G401 (cell line): ENCODE measurements at regions not wholly inside any gene's neighbourhood (a gene's known extent, or its start where the extent isn't known, plus 50 kb on each side); places are given as distances from the start of the nearest gene placed in this dataset.

Experiments
- DNase-seq: peaks from one replicate; pipeline ENCODE4 v3.0.0-alpha.2; 2015; ENCODE audit warnings: low spot score
- in situ Hi-C: cut with HindIII; loops from 2 replicates; pipeline ENCODE4 v1.10.0; 2016; ENCODE audit warnings: low sequenced_read_pairs, mixed read lengths

GRCh38 chr3:146884296-146884695, 279.1 kb upstream of the PLSCR5 start:
- in situ Hi-C loops: no loop called here
- DNase-seq: no peak

DNA sequence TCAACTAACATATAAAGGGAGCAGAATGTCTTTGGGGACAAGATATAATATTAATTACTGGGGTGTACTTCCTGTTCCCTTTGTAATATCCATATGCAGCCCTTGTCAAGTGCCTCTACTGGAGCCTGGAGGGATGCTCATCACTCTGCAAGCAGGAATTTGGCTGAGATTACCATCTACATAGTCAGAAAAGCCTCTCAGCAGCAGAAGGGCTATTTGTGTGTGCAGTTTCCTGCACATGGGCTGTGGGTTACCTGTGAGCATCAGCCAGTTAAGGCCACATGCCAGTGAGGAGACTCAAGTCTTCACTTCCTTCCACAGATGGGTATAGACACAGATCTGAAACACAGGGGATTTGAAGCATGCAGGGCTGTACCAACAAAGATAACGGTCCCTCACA, 278.1 kb upstream of the PLSCR5 start:
- in situ Hi-C loops: no loop called here
- peak; percentile 83 for DNase-seq

DNA sequence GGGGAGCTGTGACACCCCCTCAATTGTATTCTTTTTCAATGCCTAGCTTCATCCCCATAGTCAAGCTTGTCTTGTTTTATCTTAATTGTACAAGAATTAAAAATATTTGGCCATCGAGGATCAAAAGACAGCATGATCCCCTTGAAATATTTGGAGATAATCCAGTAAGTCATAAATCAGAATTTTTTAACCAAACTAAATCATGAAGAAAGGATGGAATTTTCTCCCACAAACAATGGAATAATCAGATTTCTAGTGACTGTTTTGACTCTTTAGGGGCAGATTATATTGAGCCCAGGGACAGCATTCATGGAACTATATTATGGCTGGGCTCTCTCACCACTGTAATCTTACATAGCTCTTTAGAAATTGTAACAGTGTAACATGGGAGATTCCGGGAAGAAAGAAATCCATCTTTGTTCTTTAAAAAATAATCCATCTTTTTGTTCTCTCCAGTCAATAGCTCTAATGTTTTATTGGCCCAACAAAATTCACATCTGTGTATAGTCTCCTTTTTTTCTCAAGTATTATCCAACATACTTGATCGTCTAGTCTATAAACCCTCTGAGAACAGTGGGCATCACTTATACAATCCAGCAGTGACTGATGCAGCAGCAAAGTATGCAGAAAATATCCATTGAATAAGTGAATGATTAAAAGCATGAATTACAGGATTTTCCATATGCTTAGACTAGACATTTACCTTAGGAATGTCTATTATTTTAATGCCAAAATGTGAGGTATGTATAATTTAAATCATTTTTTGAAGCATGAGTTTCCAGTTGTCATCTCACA, 277.0 kb upstream of the PLSCR5 start:
- in situ Hi-C loops: no loop called here
- no peak for DNase-seq

DNA sequence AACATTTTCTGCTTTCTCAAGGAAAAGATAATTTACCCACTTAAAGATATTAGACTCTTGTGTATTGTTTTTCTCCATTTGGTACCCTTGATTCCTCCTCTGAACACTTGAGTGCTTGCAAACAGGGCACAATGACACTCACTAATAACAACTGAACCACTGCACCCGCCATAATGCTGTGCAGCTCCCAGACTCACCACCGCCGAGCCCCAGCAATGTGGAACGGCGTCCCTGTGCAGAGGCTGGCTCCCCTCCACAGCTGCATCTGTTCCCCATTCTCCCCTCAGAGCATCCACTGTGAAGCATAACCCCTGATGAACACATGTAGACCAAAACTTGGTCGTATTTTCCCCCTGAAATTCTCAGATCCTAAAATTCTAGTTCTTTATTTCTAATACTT, 276.2 kb upstream of the PLSCR5 start:
- DNase-seq: no peak
- in situ Hi-C loops: no loop called here

DNA sequence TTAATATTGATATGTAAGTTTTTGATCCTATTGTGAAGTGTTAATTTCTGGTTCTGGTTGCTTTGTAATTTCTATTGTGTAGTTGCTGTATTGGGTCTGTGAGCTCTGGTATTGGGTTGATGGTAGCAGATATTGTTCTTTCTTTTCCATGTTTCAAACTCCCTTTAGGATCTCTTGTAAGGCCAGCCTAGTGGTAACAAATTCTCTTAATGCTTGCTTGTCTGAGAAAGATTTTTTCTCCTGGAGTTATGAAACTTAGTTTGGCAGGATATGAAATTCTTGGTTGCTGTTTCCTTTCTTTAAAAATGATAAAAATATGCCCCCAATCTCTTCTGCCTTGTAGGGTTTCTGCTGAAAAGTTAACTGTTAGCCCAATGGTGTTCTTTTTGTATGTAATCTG, 268.6 kb upstream of the PLSCR5 start:
- in situ Hi-C loops: no loop called here
- DNase-seq: no peak

DNA sequence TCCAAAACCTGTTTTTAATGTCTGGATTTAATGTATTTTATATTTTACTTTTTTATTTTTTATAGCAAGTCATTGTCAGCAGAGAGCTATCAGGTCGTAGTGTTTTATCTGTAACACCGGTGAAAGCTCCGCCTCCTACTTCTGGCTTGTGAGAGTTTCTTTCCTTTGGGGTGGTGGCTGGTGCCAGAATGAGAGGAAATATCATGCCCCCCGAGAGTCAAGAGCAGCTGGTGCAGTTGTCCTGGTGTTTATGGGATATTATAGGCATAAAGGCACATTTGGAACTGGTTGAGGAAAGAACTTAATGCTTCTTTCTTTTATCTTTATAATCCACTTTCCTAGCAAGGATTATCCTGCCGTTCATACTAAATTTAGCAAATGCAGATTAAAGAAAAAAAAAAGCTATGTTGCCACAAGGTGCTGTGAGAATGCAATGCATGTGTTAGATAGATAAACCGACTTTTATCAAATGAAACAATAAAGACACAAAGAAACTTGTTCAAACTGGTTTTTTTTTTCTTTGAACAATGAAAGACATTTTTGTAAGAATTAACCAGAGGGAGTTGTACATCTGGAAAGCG, 260.1 kb upstream of the PLSCR5 start:
- in situ Hi-C loops: no loop called here
- peak; percentile 82 for DNase-seq

GRCh38 chr3:146861262-146861661, 256.1 kb upstream of the PLSCR5 start:
- no peak for DNase-seq

DNA sequence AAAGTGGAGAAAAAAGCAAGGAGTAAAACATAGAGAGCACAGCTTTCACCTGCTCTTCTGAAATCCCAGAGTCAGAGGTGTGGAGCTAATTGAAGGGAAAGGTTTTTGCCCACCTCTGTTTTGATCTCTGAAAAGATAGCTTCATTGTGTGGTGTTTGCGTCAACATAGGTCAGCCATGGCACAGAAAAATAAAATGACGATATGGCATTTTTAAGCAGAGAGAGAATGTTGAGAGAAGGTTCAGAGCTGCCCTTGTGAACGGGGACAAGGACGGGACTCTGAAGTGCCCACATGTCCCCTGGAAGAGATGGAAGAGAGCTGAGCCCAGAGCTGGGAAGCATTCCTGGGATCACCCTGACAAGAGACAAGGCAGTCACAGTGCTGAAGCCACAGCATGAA, 249.4 kb upstream of the PLSCR5 start:
- no peak for DNase-seq
- in situ Hi-C loops: no loop called here

More at GRCh38 chr3:146861262-146861661, 256.1 kb upstream of the PLSCR5 start:
- in situ Hi-C loops: no loop called here

DNA sequence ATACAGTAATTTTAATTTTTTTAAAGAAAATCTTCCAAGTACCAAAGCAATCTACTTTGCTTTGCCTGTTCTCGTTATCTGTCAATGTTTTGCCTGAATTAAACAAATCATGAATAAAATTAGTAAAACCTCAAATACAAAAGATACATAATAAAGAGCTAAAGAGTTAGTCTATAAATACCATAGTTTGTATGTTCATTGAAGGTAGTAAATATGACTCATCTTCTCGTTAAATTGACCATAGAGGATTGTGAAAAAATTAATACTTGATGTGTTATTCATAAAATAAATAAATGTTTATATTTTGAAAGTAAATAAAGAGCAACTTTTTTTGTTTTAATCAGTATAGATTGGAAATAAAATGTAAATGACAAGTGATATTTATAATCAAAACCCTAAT, 246.5 kb upstream of the PLSCR5 start:
- no peak for DNase-seq
- in situ Hi-C loops: no loop called here

DNA sequence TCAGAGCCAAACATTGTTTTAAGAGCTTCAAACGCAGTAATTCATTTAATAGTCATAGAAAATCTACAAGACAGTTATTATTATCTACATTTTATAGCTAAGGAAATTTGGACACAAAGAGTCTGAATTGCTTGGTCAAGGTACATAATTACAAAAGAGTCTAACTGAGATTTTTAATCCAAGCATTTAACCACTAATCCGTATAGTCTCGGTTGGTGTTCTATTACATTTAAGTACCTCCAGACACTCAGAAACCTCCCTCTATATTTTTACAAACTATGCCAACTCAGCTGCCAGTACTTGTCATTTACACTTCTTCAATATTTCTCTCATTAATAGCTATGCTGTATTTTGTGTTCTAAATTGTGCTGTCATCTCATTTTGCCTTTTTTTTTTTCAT, 240.2 kb upstream of the PLSCR5 start:
- in situ Hi-C loops: no loop called here
- no peak for DNase-seq

DNA sequence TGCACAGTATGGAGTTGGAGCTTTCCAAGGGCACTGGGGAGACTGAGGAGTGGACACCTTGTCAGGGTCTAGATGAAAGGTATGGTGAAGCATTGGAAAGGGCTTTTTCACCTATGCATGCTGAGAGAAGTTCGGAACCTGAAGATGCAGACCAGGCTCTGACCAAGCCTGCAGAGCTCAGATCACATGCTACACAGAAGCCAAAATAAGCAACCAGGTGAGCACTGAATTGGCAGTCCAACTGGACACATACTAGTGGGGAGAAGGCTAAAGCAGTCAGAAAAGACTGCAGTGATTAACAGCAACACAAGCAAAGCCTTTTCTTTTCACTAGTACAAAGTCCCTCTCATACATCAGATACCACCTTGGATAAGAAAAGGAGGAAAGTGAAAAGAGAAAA, 238.3 kb upstream of the PLSCR5 start:
- peak; percentile 74 for DNase-seq
- in situ Hi-C loops: no loop called here

DNA sequence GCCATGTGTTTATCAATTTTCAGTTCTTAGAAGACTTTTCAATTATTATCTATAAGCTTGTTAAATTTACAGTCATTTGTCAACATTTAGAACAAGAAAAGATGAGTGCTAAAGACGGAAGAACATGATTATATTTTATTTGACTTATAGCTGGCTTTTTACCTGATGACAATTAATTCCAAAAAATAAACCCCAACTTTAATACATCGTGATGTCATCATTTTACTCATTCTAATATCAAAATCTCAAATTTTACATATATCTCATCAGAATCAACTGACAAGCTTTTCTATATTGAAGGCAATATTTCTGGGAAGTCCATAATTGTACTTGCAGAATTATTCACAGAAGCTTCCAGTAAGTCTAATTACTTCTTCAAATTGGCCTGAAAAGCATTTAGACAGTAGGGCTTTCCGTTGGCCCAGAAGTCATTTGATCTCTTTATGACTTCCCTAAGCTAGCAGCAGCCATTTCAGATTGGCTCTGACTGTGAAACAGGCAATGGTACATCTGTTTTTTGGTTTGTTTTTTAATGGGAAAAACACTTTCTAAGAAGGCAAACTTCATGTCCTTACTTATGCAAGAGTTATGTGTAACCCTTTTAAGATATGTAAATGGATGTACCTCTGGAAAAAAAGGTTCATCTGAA, 234.7 kb upstream of the PLSCR5 start:
- in situ Hi-C loops: no loop called here
- DNase-seq: no peak

DNA sequence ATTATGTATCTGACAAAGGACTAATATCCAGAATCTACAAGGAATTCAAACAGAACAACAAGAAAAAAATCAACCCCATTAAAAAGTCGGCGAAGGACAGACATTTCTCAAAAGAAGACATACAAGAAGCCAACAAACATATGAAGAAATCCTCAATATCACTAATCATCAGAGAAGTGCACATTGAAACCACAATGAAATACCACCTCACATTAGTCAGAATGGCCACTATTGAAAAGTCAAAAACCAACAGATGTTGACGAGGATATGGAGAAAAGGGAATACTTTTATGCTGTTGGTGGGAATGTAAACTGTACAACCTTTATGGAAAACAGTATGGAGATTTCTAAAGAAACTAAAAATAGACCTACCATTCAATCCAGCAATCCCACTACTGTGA, 233.1 kb upstream of the PLSCR5 start:
- in situ Hi-C loops: no loop called here
- no peak for DNase-seq

DNA sequence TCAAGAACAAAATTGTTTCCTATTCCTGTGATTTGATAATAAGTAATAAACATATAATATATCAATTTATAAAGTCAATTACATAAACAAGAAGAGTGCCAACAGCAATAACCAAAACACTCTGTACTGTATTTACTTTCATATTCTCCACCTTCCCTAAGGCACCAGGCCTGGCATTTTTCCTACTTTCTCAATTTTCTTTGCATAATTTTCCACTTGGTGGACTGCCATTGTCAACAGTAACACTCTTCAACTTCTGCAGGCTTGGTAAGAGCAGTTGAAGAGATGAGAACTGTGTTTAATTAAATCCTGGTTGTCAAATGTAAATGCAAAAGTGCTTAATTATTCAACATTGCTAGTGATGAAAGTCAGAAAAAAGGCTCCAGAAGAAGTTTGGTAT, 229.8 kb upstream of the PLSCR5 start:
- in situ Hi-C loops: no loop called here
- no peak for DNase-seq

DNA sequence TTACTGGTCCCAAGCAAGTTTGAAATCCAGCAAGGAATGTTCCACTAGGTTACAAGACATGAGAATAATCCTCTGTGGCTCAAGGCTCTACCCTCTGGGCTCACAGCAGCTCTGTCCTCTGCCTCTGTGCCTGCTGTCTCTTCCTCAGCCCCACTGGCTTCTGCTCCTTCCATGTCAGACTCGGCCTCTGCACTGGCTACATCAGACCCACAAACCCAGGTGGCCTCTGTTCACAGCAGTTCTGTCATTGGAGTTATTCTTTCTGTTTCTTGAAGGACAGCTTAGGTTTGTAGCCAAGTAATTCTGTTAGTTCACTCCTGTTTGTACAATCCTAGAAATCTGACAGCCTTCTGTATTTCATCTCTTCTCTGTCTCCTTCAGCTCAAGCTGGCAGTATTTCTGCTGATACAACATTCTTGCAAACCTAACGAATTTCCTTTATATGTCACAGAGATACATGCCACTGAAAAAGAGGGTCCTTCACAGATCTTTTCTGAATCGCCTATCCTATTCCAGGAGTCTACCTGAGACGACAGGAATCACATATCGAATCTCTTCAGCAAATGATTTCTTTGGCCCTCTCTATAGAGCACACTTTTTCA, 227.8 kb upstream of the PLSCR5 start:
- DNase-seq: no peak
- in situ Hi-C loops: no loop called here

GRCh38 chr3:146831659-146832058, 226.5 kb upstream of the PLSCR5 start:
- DNase-seq: no peak
- in situ Hi-C loops: no loop called here

DNA sequence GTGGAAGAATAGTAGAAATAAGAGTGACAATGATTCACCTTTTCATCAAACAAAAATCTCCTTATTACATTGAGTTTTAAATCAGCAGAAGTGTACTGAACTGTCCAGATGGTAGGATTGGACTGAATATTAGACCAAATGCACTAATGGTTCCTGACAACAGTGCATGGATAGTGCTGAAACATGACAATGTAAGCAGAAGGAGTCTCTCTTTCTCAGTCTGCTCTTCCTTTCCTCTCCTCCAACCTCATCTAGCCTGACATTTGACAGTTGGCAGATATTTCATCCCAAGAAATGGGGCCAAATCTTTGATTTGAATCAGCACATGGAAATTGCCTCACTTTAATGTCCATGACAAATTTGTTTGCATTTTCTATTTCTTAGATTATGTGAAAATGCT, 225.1 kb upstream of the PLSCR5 start:
- DNase-seq: peak; percentile 92
- in situ Hi-C loops: no loop called here

- DNase-seq: no peak
- in situ Hi-C loops: no loop called here
Observed at GRCh38 chr3:146827836-146828235, 222.7 kb upstream of the PLSCR5 start.

- peak; percentile 45 for DNase-seq
- in situ Hi-C loops: no loop called here
Observed at GRCh38 chr3:146823622-146824021, 218.5 kb upstream of the PLSCR5 start.

- in situ Hi-C loops: no loop called here
- DNase-seq: peak; percentile 23
Observed at GRCh38 chr3:146818866-146819265, 213.7 kb upstream of the PLSCR5 start.
